ENCODE measurements at regions not wholly inside any gene's neighbourhood (a gene's known extent, or its start where the extent isn't known, plus 50 kb on each side); places are given as distances from the start of the nearest gene placed in this dataset.
A peak's percentile ranks its signal among the peaks of the same experiment; 100 is the strongest.
"Not testable (repeated sequence)": the region's sequence is repeated elsewhere in the genome, so short reads cannot be mapped to it uniquely, and the experiment has no call there.

- DNase-seq (ENCODE audit: low spot score), result peak; percentile 2
These were observed 953.4 kb upstream of the IGFBP7 start for GRCh38 chr4:58063404-58064160.

GRCh38 chr4:58061967-58062366 is 951.8 kb upstream of the IGFBP7 start:
- no peak for DNase-seq (ENCODE audit: low spot score)

GRCh38 chr4:58050439-58050838 is 940.3 kb upstream of the IGFBP7 start:
- DNase-seq (ENCODE audit: low spot score), result no peak

GRCh38 chr4:58048491-58048890 is 938.3 kb upstream of the IGFBP7 start:
- DNase-seq (ENCODE audit: low spot score), result no peak

GRCh38 chr4:58042176-58042575 is 932.0 kb upstream of the IGFBP7 start:
- no peak for DNase-seq (ENCODE audit: low spot score)

- no peak for DNase-seq (ENCODE audit: low spot score)
These were observed 883.8 kb upstream of the IGFBP7 start for GRCh38 chr4:57993944-57994343.

GRCh38 chr4:57989430-57989829 is 879.2 kb upstream of the IGFBP7 start:
- no peak for DNase-seq (ENCODE audit: low spot score)

- no peak for DNase-seq (ENCODE audit: low spot score)
These were observed 875.0 kb upstream of the IGFBP7 start for GRCh38 chr4:57985161-57985560.

- no peak for DNase-seq (ENCODE audit: low spot score)
These were observed 870.9 kb upstream of the IGFBP7 start for GRCh38 chr4:57981123-57981522.

GRCh38 chr4:57974821-57975220 is 864.6 kb upstream of the IGFBP7 start:
- DNase-seq (ENCODE audit: low spot score), result no peak

GRCh38 chr4:57973819-57974218 is 863.6 kb upstream of the IGFBP7 start:
- DNase-seq (ENCODE audit: low spot score), result no peak

GRCh38 chr4:57971261-57971660 is 861.1 kb upstream of the IGFBP7 start:
- no peak for DNase-seq (ENCODE audit: low spot score)

GRCh38 chr4:57966987-57967760 is 857.0 kb upstream of the IGFBP7 start:
- no peak for DNase-seq (ENCODE audit: low spot score)

- not testable (repeated sequence) for DNase-seq (ENCODE audit: low spot score)
These were observed 855.2 kb upstream of the IGFBP7 start for GRCh38 chr4:57965431-57965830.

- no peak for DNase-seq (ENCODE audit: low spot score)
These were observed 835.1 kb upstream of the IGFBP7 start for GRCh38 chr4:57945298-57945697.

- DNase-seq (ENCODE audit: low spot score), result no peak
These were observed 833.5 kb upstream of the IGFBP7 start for GRCh38 chr4:57943682-57944081.

GRCh38 chr4:57937326-57937725 is 827.1 kb upstream of the IGFBP7 start:
- DNase-seq (ENCODE audit: low spot score), result not testable (repeated sequence)

- DNase-seq (ENCODE audit: low spot score), result no peak
These were observed 816.1 kb upstream of the IGFBP7 start for GRCh38 chr4:57926311-57926710.

GRCh38 chr4:57924951-57925350 is 814.8 kb upstream of the IGFBP7 start:
- no peak for DNase-seq (ENCODE audit: low spot score)

- DNase-seq (ENCODE audit: low spot score), result no peak
These were observed 806.3 kb upstream of the IGFBP7 start for GRCh38 chr4:57916479-57916878.

- no peak for DNase-seq (ENCODE audit: low spot score)
These were observed 801.0 kb upstream of the IGFBP7 start for GRCh38 chr4:57911203-57911602.

GRCh38 chr4:57910151-57910550 is 800.0 kb upstream of the IGFBP7 start:
- DNase-seq (ENCODE audit: low spot score), result no peak

GRCh38 chr4:57905965-57906364 is 795.8 kb upstream of the IGFBP7 start:
- no peak for DNase-seq (ENCODE audit: low spot score)
